NCI-H510A treated with DMSO at 0.1 percent for 48 hours (cell line): ENCODE measurements at regions not wholly inside any gene's neighbourhood (a gene's known extent, or its start where the extent isn't known, plus 50 kb on each side); places are given as distances from the start of the nearest gene placed in this dataset.

Source experiments
- DNase-seq: peaks from one replicate; lab custom pipeline; 2025; lab: John Stamatoyannopoulos, UW

- DNase-seq = no peak
These were observed 311.3 kb downstream of the TNS1 start for GRCh38 chr2:217691516-217691915.

- no peak for DNase-seq
These were observed 313.7 kb downstream of the TNS1 start for GRCh38 chr2:217689053-217689452.

- DNase-seq = no peak
These were observed 314.3 kb downstream of the TNS1 start for GRCh38 chr2:217688494-217688893.

- DNase-seq = no peak
These were observed 315.0 kb downstream of the TNS1 start for GRCh38 chr2:217687771-217688170.

GRCh38 chr2:217685255-217685605 lies 317.6 kb downstream of the TNS1 start:
- DNase-seq = peak; percentile 83

GRCh38 chr2:217684431-217685254 lies 318.2 kb downstream of the TNS1 start:
- DNase-seq = no peak

GRCh38 chr2:217683106-217683870 lies 319.5 kb downstream of the TNS1 start:
- no peak for DNase-seq

- no peak for DNase-seq
These were observed 321.0 kb downstream of the TNS1 start for GRCh38 chr2:217681791-217682190.

- DNase-seq = no peak
These were observed 322.4 kb downstream of the TNS1 start for GRCh38 chr2:217680381-217680780.

- DNase-seq = no peak
These were observed 329.2 kb downstream of the TNS1 start for GRCh38 chr2:217673627-217674026.

- peak; percentile 82 for DNase-seq
These were observed 330.3 kb downstream of the TNS1 start for GRCh38 chr2:217672472-217672871.

- DNase-seq = no peak
These were observed 330.9 kb downstream of the TNS1 start for GRCh38 chr2:217671871-217672270.

GRCh38 chr2:217671075-217671474 lies 331.7 kb downstream of the TNS1 start:
- no peak for DNase-seq

GRCh38 chr2:217669831-217670230 lies 333.0 kb downstream of the TNS1 start:
- peak; percentile 86 for DNase-seq

- no peak for DNase-seq
These were observed 335.3 kb downstream of the TNS1 start for GRCh38 chr2:217667512-217667911.

- DNase-seq = no peak
These were observed 335.8 kb downstream of the TNS1 start for GRCh38 chr2:217667035-217667434.

- DNase-seq = no peak
These were observed 336.5 kb downstream of the TNS1 start for GRCh38 chr2:217666338-217666737.

GRCh38 chr2:217664761-217665160 lies 338.0 kb downstream of the TNS1 start:
- no peak for DNase-seq

- no peak for DNase-seq
These were observed 339.7 kb downstream of the TNS1 start for GRCh38 chr2:217662984-217663602.

GRCh38 chr2:217661378-217661777 lies 341.4 kb downstream of the TNS1 start:
- DNase-seq = no peak

- no peak for DNase-seq
These were observed 342.4 kb downstream of the TNS1 start for GRCh38 chr2:217660423-217660822.

- peak; percentile 34 for DNase-seq
These were observed 344.0 kb downstream of the TNS1 start for GRCh38 chr2:217658806-217659205.

GRCh38 chr2:217657252-217657651 lies 345.5 kb downstream of the TNS1 start:
- no peak for DNase-seq
